NCI-H1417 (cell line): ENCODE measurements at regions not wholly inside any gene's neighbourhood (a gene's known extent, or its start where the extent isn't known, plus 50 kb on each side); places are given as distances from the start of the nearest gene placed in this dataset.

Experiments
- DNase-seq, 3 experiments: peaks; one replicate each; lab custom pipeline; 2025; lab: John Stamatoyannopoulos, UW

- DNase-seq: no peak
Observed at GRCh38 chr13:73129023-73129422, 70.2 kb downstream of the KLF5 start.
